Suprapubic skin (tissue), 4 donors: ENCODE measurements at regions not wholly inside any gene's neighbourhood (a gene's known extent, or its start where the extent isn't known, plus 50 kb on each side); places are given as distances from the start of the nearest gene placed in this dataset.

Experiments used
- CTCF ChIP-seq, 2 donors: fragments of 200-600 bp in 1 of 2; fragments of 450-650 bp in 1 of 2; sonication (generic) in 1 of 2; IDR thresholded peaks; one replicate each; pipeline ENCODE4 v1.5.1; 2016 to 2019; ENCODE audit warnings: antibody characterized with exemption in 2 of 2, mild to moderate bottlenecking in 1 of 2, moderate library complexity in 1 of 2
- EP300 ChIP-seq: sonication (generic); formaldehyde crosslinking; IDR thresholded peaks from one replicate; pipeline ENCODE4 v1.6.1; 2017; ENCODE audit warnings: antibody characterized with exemption
- POLR2A ChIP-seq, 2 donors: fragments of 450-650 bp; IDR thresholded peaks; one replicate each; pipeline ENCODE4 v1.6.1; 2017; ENCODE audit warnings: antibody characterized with exemption in 2 of 2, mild to moderate bottlenecking in 2 of 2, moderate library complexity in 2 of 2
- POLR2AphosphoS5 ChIP-seq, 3 donors: sonication (generic); formaldehyde crosslinking; IDR thresholded peaks; one replicate each; pipeline ENCODE4 v1.6.1; 2017; ENCODE audit warnings: antibody characterized with exemption in 3 of 3

- TF ChIP-seq CTCF (IDR thresholded peaks at IDR 0.05), result no peak
- no peak for TF ChIP-seq POLR2A (IDR thresholded peaks at IDR 0.05)
- TF ChIP-seq EP300, result no peak
- no peak for TF ChIP-seq POLR2AphosphoS5 (IDR thresholded peaks at IDR 0.05)
Observed at GRCh38 chr13:76692346-76692745, 193.9 kb downstream of the KCTD12 start.
